ENCODE measurements at regions not wholly inside any gene's neighbourhood (a gene's known extent, or its start where the extent isn't known, plus 50 kb on each side); places are given as distances from the start of the nearest gene placed in this dataset.

DNA sequence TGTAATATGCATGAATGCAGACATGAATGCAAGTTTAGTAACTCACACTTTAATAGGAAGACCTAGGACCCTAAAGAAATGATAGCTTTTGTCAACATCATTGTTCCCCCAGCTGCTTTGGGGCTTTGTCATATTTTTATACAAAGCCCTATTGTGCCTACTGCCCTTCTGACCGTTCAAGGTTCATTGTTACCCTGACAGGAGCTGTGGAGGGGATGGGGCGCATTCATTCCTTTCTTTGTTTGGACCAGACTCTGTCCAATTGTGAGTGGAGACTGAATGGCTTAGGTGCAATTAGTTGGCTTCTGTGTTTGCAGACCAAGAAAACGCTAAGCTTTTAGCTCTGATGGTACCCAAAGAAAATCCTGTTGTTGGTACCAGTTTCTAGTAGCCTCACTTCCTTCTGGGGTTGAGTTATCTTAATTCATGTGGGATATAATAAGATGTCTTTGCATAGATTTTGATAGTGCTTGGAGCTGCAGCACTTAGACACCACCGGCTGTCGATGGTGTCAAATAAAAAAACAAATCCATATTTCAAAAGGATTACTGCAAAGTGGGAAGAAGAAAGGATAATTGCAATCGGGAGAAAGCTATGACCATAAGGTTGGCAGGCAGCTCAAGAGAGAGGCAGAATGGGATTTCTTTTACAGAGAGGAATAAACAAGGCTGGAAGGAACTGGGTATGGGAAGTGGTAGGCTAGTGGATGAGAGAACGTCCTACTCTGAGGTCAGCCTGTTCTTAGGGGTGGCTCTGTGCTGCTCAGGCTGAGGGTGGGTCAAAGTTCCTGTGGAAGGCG is 133.9 kb upstream of the TMTC4 start:
- Histone ChIP-seq H2BK5ac (ENCODE audit: low read depth, low read length, poor library complexity, severe bottlenecking) (no peak overlapping the region), H3K14ac (replicated peaks; ENCODE audit: low read depth, low read length) (no peak overlapping the region), H2AK9ac (replicated peaks; ENCODE audit: low read depth, low read length, poor library complexity) (no peak overlapping the region), H4K5ac (ENCODE audit: low read depth, low read length) (no peak overlapping the region), H3K9me1 (ENCODE audit: insufficient read depth, low read length) (no peaks in the 10 kb centered on the region), H3K9ac (ENCODE audit: low read depth, low read length) (no peak overlapping the region), H4K20me1 (ENCODE audit: insufficient read depth, low read length) (no peaks in the 10 kb centered on the region), H3K4me3 (ENCODE audit: insufficient read depth, low read depth, low read length) (no peak overlapping the region), H3K18ac (ENCODE audit: low read depth, low read length) (no peak overlapping the region), H3K4ac (ENCODE audit: low read depth, low read length) (no peak overlapping the region), H3K23ac (ENCODE audit: low read depth, low read length) (no peak overlapping the region), H3K79me1 (ENCODE audit: low read depth in 1 of 2, low read length in 2 of 2) (no peaks in the 10 kb centered on the region), H4K91ac (ENCODE audit: insufficient read depth, low read depth, low read length) (no peak overlapping the region), H3K36me3 (ENCODE audit: control insufficient read depth, insufficient read depth, low read length) (no peaks in the 10 kb centered on the region), H4K8ac (ENCODE audit: low read depth in 2 of 2, low read length in 2 of 2) (no peak overlapping the region), H2AK5ac (ENCODE audit: low read depth, low read length) (no peak overlapping the region), H3K27me3 (ENCODE audit: control insufficient read depth, insufficient read depth, low read length) (peaks cover 6% of the 10 kb centered on the region), H3K9me3 (ENCODE audit: control insufficient read depth, insufficient read depth, low read length) (no peaks in the 10 kb centered on the region; the same call in 1 of the 2 replicates), H3K4me2 (ENCODE audit: low read depth, low read length) (no peak overlapping the region), H3K4me1 (ENCODE audit: control insufficient read depth, insufficient read depth, low read length) (no peaks in the 10 kb centered on the region), H3K27ac (ENCODE audit: insufficient read depth, low read length) (no peak overlapping the region), H2BK120ac (ENCODE audit: low read depth, low read length) (no peak overlapping the region), H2BK20ac (ENCODE audit: low read depth, low read length) (no peak overlapping the region), H3K56ac (ENCODE audit: extremely low read depth, insufficient read depth, low read length) (no peak overlapping the region), H2BK15ac (ENCODE audit: low read depth, low read length) (no peak overlapping the region), H2AFZ (replicated peaks; ENCODE audit: low read length, poor library complexity) (no peak overlapping the region)
- TF ChIP-seq MAFK (IDR thresholded peaks at IDR 0.05; ENCODE audit: low read depth, low read length) (no peak), CHD1 (IDR thresholded peaks at IDR 0.05; ENCODE audit: low read depth, low read length) (no peak), MAZ (IDR thresholded peaks at IDR 0.05; ENCODE audit: borderline replicate concordance, low read depth, low read length) (no peak), BHLHE40 (IDR thresholded peaks at IDR 0.05; ENCODE audit: low read depth, low read length) (no peak)
- TF ChIP-seq, protein P1, sequence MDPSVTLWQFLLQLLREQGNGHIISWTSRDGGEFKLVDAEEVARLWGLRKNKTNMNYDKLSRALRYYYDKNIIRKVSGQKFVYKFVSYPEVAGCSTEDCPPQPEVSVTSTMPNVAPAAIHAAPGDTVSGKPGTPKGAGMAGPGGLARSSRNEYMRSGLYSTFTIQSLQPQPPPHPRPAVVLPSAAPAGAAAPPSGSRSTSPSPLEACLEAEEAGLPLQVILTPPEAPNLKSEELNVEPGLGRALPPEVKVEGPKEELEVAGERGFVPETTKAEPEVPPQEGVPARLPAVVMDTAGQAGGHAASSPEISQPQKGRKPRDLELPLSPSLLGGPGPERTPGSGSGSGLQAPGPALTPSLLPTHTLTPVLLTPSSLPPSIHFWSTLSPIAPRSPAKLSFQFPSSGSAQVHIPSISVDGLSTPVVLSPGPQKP (IDR thresholded peaks at IDR 0.05; ENCODE audit: borderline replicate concordance, low read depth, low read length), result no peak
- ChIA-PET POLR2A (ENCODE audit: unreplicated experiment) (interaction anchor here (0.5 kb wide), 1 partner anchor 927 kb away, joined by 3 read pairs; no protein-coding TSS in a partner anchor), CTCF (no interaction called here)
- 20% methylated on average over 1 of the region's 8 CpGs; no CpG with 5 or more reads in 1 of the 2 experiments for WGBS, 2 experiments (ENCODE audit: extremely low coverage in 2 of 2, insufficient read length in 1 of 2)
- intact Hi-C loops (cut with micrococcal nuclease), result no loop called here
- in situ Hi-C loops (cut with MboI; ENCODE audit: low sequenced_read_pairs), result no loop called here
- no TSS peak for BruUV-seq (replicated peaks)
- dilution Hi-C loops (cut with HindIII; ENCODE audit: low sequenced_read_pairs, unreplicated experiment), result no loop called here
- ATAC-seq (ENCODE audit: low read depth) (no peak), DNase-seq (no peak)
